Panc1 (cell line): ENCODE measurements at regions not wholly inside any gene's neighbourhood (a gene's known extent, or its start where the extent isn't known, plus 50 kb on each side); places are given as distances from the start of the nearest gene placed in this dataset.

ENCODE experiments used
- ATAC-seq: fragments of 200-7000 bp; cut with Tn5 transposase; 2 replicates; pipeline ENCODE4 v1.9.1; 2020; ENCODE audit warnings: mild to moderate bottlenecking, moderate library complexity
- BruUV-seq: library from RNA; stranded (reverse); fragments of 400-500 nt; replicated peaks from 2 replicates; lab custom pipeline; 2021; lab: Mats Ljungman, UMichigan
- CTCF ChIA-PET: fragments of 300-600 bp; sonication (Branson Sonifier 250); formaldehyde crosslinking; loops from one replicate; lab custom pipeline; 2022; ENCODE audit warnings: antibody characterized with exemption; lab: Charles Lee
- POLR2A ChIA-PET: fragments of 300-600 bp; sonication (Branson Sonifier 250); formaldehyde crosslinking; loops from one replicate; lab custom pipeline; 2022; ENCODE audit warnings: antibody characterized with exemption; lab: Charles Lee
- DNase-seq: peaks from one replicate; pipeline ENCODE4 v3.0.0-alpha.2; 2010; ENCODE audit warnings: low read depth, low spot score
- H3K27ac ChIP-seq: 2 replicates; pipeline ENCODE4 v1.5.1; 2011; ENCODE audit warnings: mild to moderate bottlenecking, low read length, inconsistent platforms
- H3K27me3 ChIP-seq: fragments of 200-500 bp; sonication (Bioruptor generic); 2 replicates; pipeline ENCODE4 v1.6.0; 2014; ENCODE audit warnings: low read length, inconsistent platforms; ENCODE audit not compliant: control insufficient read depth, insufficient read depth
- H3K36me3 ChIP-seq: fragments of 200-500 bp; sonication (Bioruptor generic); 2 replicates; pipeline ENCODE4 v1.5.1; 2014; ENCODE audit warnings: inconsistent platforms, mild to moderate bottlenecking, low read length, moderate library complexity; ENCODE audit not compliant: control insufficient read depth, insufficient read depth
- H3K4me1 ChIP-seq: 2 replicates; pipeline ENCODE4 v1.5.1; 2011; ENCODE audit warnings: inconsistent platforms, mild to moderate bottlenecking, low read length, moderate library complexity; ENCODE audit not compliant: control insufficient read depth, insufficient read depth
- H3K4me3 ChIP-seq, 2 experiments: 2 replicates each; pipeline ENCODE4 v1.5.1; 2011 to 2012; ENCODE audit warnings: low read depth in 2 of 2, low read length in 2 of 2, mild to moderate bottlenecking in 2 of 2, inconsistent platforms in 1 of 2, moderate library complexity in 1 of 2
- H3K9me3 ChIP-seq: fragments of 200-500 bp; sonication (Bioruptor generic); 2 replicates; pipeline ENCODE4 v1.5.1; 2014; ENCODE audit warnings: low read depth, mild to moderate bottlenecking, inconsistent platforms, low read length, moderate library complexity; ENCODE audit not compliant: control insufficient read depth, insufficient read depth
- POLR2AphosphoS5 ChIP-seq: IDR thresholded peaks from 2 replicates; pipeline ENCODE4 v1.6.1; 2012; ENCODE audit warnings: mild to moderate bottlenecking, low read depth, low read length, moderate library complexity
- SIN3A ChIP-seq: IDR thresholded peaks from 2 replicates; pipeline ENCODE4 v1.6.1; 2012; ENCODE audit warnings: low read depth, mild to moderate bottlenecking, low read length, moderate library complexity, borderline replicate concordance; ENCODE audit not compliant: insufficient read depth
- TCF7L2 ChIP-seq: IDR thresholded peaks from 2 replicates; pipeline ENCODE4 v1.6.1; 2011; ENCODE audit warnings: mild to moderate bottlenecking, low read depth, low read length, inconsistent platforms
- in situ Hi-C: cut with HindIII; loops from 2 replicates; pipeline ENCODE4 v1.10.0; 2016; ENCODE audit warnings: low sequenced_read_pairs, low pct_unique_long_range_greater_than_20kb
- intact Hi-C: fragments of 100-400 bp; cut with micrococcal nuclease; formaldehyde crosslinking; loops from one replicate; pipeline ENCODE4 v1.10.0; 2022; ENCODE audit not compliant: unreplicated experiment
- TF ChIP-seq, protein P1 (sequence below), 2 experiments: IDR thresholded peaks; 2 replicates each; pipeline ENCODE4 v1.6.1; 2011 to 2012; ENCODE audit warnings: low read depth in 2 of 2, control low read depth in 1 of 2, low read length in 1 of 2, mild to moderate bottlenecking in 1 of 2, moderate library complexity in 1 of 2; ENCODE audit not compliant: insufficient read depth in 1 of 2
- TF ChIP-seq, protein P2 (sequence below): fragments of 450-650 bp; IDR thresholded peaks from 2 replicates; pipeline ENCODE4 v1.5.1; 2017; ENCODE audit warnings: mild to moderate bottlenecking

DNA sequence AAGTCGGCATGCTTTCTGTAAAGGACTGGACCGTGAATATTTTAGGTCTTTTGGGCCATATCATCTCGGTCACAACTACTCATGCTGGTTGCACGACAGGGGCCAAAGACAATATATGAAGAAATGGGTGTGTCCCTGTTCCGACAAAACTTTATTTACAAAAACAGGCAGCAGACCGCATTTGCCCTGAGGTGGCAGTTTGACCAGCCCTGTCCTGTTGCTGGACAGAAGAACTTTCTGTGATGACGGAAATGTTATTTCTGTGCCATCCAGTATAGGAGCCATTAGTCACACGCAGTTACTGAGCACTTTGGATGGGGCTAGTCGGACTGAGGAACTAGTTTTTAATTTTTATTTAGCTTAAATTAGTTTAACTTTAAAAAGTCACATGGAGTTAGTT is 112.8 kb upstream of the CARD11 start:
- H3K27me3 ChIP-seq = no peaks in the 10 kb centered on the region
- H3K9me3 ChIP-seq = no peaks in the 10 kb centered on the region
- ChIA-PET CTCF (interaction anchor here (0.7 kb wide), 1 partner anchor 139 kb away, joined by 3 read pairs; no protein-coding TSS in a partner anchor), POLR2A (no interaction called here)
- H3K4me1 ChIP-seq = no peaks in the 10 kb centered on the region
- no peak overlapping the region for H3K4me3 ChIP-seq
- in situ Hi-C loops (no loop called here), intact Hi-C loops (loop anchor here (5.0 kb wide), 1 partner anchor 289 kb away; no protein-coding TSS in a partner anchor)
- DNase-seq (no peak), ATAC-seq (no peak)
- no peak overlapping the region for H3K27ac ChIP-seq
- BruUV-seq = no TSS peak
- TF ChIP-seq SIN3A (no peak), TCF7L2 (no peak), POLR2AphosphoS5 (no peak)
- TF ChIP-seq, protein P1, sequence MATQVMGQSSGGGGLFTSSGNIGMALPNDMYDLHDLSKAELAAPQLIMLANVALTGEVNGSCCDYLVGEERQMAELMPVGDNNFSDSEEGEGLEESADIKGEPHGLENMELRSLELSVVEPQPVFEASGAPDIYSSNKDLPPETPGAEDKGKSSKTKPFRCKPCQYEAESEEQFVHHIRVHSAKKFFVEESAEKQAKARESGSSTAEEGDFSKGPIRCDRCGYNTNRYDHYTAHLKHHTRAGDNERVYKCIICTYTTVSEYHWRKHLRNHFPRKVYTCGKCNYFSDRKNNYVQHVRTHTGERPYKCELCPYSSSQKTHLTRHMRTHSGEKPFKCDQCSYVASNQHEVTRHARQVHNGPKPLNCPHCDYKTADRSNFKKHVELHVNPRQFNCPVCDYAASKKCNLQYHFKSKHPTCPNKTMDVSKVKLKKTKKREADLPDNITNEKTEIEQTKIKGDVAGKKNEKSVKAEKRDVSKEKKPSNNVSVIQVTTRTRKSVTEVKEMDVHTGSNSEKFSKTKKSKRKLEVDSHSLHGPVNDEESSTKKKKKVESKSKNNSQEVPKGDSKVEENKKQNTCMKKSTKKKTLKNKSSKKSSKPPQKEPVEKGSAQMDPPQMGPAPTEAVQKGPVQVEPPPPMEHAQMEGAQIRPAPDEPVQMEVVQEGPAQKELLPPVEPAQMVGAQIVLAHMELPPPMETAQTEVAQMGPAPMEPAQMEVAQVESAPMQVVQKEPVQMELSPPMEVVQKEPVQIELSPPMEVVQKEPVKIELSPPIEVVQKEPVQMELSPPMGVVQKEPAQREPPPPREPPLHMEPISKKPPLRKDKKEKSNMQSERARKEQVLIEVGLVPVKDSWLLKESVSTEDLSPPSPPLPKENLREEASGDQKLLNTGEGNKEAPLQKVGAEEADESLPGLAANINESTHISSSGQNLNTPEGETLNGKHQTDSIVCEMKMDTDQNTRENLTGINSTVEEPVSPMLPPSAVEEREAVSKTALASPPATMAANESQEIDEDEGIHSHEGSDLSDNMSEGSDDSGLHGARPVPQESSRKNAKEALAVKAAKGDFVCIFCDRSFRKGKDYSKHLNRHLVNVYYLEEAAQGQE (IDR thresholded peaks at IDR 0.05; ENCODE audit: insufficient read depth in 1 of 2, low read depth in 2 of 2, low read length in 1 of 2) = no peak
- TF ChIP-seq, protein P2, sequence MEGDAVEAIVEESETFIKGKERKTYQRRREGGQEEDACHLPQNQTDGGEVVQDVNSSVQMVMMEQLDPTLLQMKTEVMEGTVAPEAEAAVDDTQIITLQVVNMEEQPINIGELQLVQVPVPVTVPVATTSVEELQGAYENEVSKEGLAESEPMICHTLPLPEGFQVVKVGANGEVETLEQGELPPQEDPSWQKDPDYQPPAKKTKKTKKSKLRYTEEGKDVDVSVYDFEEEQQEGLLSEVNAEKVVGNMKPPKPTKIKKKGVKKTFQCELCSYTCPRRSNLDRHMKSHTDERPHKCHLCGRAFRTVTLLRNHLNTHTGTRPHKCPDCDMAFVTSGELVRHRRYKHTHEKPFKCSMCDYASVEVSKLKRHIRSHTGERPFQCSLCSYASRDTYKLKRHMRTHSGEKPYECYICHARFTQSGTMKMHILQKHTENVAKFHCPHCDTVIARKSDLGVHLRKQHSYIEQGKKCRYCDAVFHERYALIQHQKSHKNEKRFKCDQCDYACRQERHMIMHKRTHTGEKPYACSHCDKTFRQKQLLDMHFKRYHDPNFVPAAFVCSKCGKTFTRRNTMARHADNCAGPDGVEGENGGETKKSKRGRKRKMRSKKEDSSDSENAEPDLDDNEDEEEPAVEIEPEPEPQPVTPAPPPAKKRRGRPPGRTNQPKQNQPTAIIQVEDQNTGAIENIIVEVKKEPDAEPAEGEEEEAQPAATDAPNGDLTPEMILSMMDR = no peak
- H3K36me3 ChIP-seq = no peaks in the 10 kb centered on the region

DNA sequence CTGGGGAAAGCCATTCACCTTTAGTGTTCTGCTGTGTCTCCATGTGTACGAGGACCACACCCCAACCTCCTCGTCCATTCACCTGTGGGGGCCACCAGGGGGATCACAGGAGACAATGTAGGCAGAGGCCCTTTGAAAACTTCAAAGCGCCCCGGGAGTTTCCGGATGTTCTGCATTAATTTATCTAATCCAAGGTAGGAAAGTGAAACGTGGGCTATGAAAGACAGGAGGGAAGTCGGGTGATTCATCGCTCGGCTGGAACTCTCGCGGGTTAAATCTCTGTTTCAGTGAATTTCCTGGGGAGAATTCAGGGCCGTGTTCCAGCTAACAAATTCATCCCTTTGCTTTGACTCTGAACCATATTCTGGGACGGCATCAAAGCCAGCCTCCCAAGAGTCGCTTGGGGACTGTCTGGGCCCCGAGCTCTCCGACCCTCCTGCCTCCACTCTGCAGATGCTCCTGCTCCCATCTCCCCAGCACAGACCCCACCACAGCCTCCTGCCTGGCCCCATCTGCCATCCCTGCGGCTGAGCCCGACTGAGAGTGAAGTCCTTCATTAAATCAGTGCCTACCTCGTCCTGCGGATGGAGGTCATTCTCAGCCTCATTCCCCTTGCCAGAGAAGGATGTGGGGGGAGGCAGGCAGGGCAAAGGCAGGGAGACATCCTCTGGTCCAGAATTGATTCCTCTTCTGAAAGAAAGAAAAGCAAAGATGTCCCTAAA is 114.1 kb upstream of the CARD11 start:
- Histone ChIP-seq H3K27ac (no peak overlapping the region), H3K27me3 (no peaks in the 10 kb centered on the region), H3K9me3 (no peaks in the 10 kb centered on the region), H3K4me3 (no peak overlapping the region), H3K36me3 (no peaks in the 10 kb centered on the region), H3K4me1 (no peaks in the 10 kb centered on the region)
- TF ChIP-seq SIN3A (no peak), POLR2AphosphoS5 (no peak), TCF7L2 (no peak)
- TF ChIP-seq, protein P2 = no peak
- TF ChIP-seq, protein P1 (IDR thresholded peaks at IDR 0.05; ENCODE audit: insufficient read depth in 1 of 2, low read depth in 2 of 2, low read length in 1 of 2) = no peak
- no peak for ATAC-seq
- in situ Hi-C loops = no loop called here
- intact Hi-C loops = loop anchor here (5.0 kb wide), 1 partner anchor 290 kb away; no protein-coding TSS in a partner anchor
- CTCF ChIA-PET = no interaction called here
- DNase-seq = no peak
- POLR2A ChIA-PET = interaction anchor here (0.6 kb wide), 1 partner anchor 374 kb away, joined by 4 read pairs; no protein-coding TSS in a partner anchor
- BruUV-seq = no TSS peak
